ENCODE measurements at regions not wholly inside any gene's neighbourhood (a gene's known extent, or its start where the extent isn't known, plus 50 kb on each side); places are given as distances from the start of the nearest gene placed in this dataset.

DNA sequence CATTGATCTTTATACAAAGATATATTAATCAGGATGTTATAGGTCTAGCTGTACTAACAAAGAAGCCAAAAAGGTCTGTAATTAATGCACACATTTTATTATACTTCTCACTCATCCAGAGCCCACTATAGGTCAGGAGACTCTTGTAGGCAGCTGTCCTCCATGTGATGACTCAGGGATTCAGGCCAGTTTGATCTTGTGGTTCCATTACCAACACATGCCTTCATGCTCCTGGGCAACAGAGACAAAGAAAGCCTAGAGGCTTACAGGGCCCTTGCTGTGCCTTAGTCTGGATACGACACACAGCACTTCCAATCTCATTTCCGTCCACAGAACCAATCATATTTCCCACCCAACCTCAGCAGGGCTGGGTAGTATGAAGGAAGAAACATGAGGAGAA, 150.3 kb upstream of the NCAM1 start:
- H3K9me3 ChIP-seq (ENCODE audit: severe bottlenecking): no peaks in the 10 kb centered on the region
- H3K27me3 ChIP-seq (ENCODE audit: insufficient read depth, low read depth, severe bottlenecking): no peaks in the 10 kb centered on the region
- no peaks in the 10 kb centered on the region for H3K36me3 ChIP-seq
- no peak overlapping the region for H3K27ac ChIP-seq
- TF ChIP-seq, protein P1, sequence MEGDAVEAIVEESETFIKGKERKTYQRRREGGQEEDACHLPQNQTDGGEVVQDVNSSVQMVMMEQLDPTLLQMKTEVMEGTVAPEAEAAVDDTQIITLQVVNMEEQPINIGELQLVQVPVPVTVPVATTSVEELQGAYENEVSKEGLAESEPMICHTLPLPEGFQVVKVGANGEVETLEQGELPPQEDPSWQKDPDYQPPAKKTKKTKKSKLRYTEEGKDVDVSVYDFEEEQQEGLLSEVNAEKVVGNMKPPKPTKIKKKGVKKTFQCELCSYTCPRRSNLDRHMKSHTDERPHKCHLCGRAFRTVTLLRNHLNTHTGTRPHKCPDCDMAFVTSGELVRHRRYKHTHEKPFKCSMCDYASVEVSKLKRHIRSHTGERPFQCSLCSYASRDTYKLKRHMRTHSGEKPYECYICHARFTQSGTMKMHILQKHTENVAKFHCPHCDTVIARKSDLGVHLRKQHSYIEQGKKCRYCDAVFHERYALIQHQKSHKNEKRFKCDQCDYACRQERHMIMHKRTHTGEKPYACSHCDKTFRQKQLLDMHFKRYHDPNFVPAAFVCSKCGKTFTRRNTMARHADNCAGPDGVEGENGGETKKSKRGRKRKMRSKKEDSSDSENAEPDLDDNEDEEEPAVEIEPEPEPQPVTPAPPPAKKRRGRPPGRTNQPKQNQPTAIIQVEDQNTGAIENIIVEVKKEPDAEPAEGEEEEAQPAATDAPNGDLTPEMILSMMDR (IDR thresholded peaks at IDR 0.05; ENCODE audit: low read depth, low read length): no peak
- DNase-seq: no peak
- H3K4me3 ChIP-seq (ENCODE audit: low read depth, low read length): no peak overlapping the region

DNA sequence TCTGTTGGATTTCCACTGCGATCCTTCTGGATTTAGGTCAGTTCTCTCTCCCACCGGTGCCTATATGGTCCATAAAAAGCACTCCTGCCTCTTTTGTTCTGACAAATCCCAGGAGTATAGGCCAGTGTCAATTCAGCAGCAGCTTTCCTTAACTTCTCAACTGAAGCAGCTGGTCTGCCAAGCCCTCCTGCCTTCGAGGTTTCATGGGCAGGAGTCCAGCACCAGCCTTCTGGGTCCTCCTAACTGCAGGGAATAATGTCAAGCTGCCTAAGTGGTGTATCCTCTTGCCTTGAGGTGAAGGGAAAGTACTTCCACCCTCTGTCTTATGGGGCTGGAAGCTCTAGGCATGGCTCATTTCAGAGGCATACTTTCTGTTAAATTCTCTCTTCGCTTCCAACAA, 149.4 kb upstream of the NCAM1 start:
- H3K27ac ChIP-seq: no peak overlapping the region
- no peaks in the 10 kb centered on the region for H3K27me3 ChIP-seq (ENCODE audit: insufficient read depth, low read depth, severe bottlenecking)
- no peaks in the 10 kb centered on the region for H3K36me3 ChIP-seq
- no peak for DNase-seq
- no peak overlapping the region for H3K4me3 ChIP-seq (ENCODE audit: low read depth, low read length)
- TF ChIP-seq, protein P1 (IDR thresholded peaks at IDR 0.05; ENCODE audit: low read depth, low read length): no peak
- H3K9me3 ChIP-seq (ENCODE audit: severe bottlenecking): no peaks in the 10 kb centered on the region

DNA sequence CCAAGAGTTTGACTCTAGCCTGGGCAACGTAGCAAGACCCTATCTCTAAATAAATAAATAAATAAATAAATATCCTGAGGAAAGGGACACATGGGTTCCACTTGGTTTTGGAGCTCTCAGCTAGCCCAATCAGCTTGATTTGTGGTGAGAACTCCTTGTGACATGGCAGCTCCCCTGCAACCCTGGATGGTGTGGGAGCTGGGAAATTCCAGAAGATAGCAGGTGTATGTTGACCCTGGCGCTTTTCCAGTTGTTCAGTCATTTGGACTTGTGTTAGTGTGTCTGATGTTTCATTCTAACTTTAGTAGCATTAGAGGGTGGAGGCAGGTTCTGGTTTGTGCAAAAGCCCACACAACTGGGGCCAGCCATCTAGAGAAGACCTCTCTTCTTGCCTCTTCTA, 148.5 kb upstream of the NCAM1 start:
- Histone ChIP-seq H3K4me3 (ENCODE audit: low read depth, low read length) (no peak overlapping the region), H3K36me3 (no peaks in the 10 kb centered on the region), H3K9me3 (ENCODE audit: severe bottlenecking) (no peaks in the 10 kb centered on the region), H3K27me3 (ENCODE audit: insufficient read depth, low read depth, severe bottlenecking) (no peaks in the 10 kb centered on the region), H3K27ac (no peak overlapping the region)
- no peak for DNase-seq
- TF ChIP-seq, protein P1 (IDR thresholded peaks at IDR 0.05; ENCODE audit: low read depth, low read length): no peak

DNA sequence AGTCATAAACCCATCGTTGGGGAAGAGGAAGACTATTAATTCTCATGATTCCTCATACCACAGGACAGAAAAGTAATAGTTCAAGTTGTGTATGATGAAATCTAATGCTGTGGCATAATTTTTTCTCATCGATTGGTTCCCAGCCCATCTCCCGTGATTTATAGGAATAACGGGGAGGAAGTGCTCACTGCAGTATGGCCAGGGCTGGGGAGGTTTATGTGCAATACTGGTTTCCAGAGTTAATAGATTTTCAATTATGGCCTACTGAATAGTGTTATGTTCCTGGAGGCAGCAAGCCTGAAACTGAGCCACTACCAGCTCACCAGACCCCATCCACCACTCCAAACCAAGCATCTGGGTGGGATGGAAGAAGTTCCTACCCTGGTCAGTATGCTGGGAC, 147.1 kb upstream of the NCAM1 start:
- H3K27ac ChIP-seq: no peak overlapping the region
- H3K27me3 ChIP-seq (ENCODE audit: insufficient read depth, low read depth, severe bottlenecking): no peaks in the 10 kb centered on the region

DNA sequence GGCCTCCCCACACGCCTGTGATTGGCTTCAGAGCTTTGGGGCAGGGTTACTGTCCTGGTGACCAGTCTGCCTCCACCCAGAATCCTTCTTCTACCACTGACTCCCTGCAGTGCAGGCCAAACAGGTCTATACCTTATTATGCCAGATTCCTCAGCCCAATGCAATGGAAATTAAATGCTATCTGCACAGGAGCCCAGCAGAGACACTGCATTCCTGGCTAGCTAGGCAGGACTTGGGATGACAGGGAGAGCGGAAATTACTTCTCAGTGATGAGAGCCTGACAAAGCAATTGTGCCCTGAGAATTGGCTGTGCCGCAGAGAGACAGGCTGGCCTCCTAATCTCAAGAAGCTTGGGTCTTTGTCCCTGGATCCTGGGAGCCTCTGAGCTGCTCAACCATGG, 143.8 kb upstream of the NCAM1 start:
- TF ChIP-seq, protein P1 (IDR thresholded peaks at IDR 0.05; ENCODE audit: low read depth, low read length): no peak
- no peak overlapping the region for H3K4me3 ChIP-seq (ENCODE audit: low read depth, low read length)
- H3K27me3 ChIP-seq (ENCODE audit: insufficient read depth, low read depth, severe bottlenecking): no peaks in the 10 kb centered on the region
- no peaks in the 10 kb centered on the region for H3K36me3 ChIP-seq
- no peak overlapping the region for H3K27ac ChIP-seq
- no peaks in the 10 kb centered on the region for H3K9me3 ChIP-seq (ENCODE audit: severe bottlenecking)
- DNase-seq: peak; percentile 28

More for the DNA sequence above, 147.1 kb upstream of the NCAM1 start:
- Histone ChIP-seq H3K9me3 (ENCODE audit: severe bottlenecking) (no peaks in the 10 kb centered on the region), H3K36me3 (no peaks in the 10 kb centered on the region), H3K4me3 (ENCODE audit: low read depth, low read length) (no peak overlapping the region)
- TF ChIP-seq, protein P1 (IDR thresholded peaks at IDR 0.05; ENCODE audit: low read depth, low read length): no peak
- no peak for DNase-seq

DNA sequence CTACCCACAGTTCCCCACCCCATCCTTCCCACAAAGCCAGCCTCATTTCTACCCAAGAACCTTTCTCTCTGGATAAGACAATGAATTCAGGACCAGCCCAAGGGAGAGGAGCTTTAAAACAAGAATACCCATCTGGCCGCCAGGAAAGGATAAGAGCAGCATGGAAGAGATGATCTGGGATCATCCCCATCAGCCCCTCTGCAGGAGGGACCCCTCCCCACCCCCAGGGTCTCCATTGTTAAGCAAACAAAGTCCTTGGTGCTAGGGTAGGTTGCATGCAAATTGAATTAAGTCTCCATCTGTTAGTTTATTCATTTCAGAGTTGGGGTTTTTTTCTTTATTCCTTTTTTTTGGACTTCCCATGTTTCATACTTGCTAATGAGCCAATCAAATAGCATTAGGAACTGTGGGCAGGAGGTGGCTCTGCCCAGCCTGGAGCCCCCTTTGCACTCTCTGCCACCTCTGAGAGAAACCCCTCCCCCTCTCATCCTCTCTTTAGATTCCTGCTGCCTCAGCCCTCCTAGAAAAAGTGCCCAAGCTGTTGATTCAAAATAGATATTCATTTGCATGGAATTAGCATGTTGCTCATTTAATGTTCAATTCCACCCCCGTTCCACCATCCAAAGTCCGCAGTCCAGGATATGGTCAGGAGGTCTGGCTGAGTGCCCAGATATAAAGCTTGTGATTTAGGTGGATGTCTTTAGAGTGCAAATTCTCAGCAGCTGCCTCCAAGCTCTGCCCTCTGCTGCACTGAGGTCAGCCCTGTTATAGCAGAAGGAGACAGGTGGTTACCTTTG, 138.5 kb upstream of the NCAM1 start:
- DNase-seq: peak; percentile 95
- H3K4me3 ChIP-seq (ENCODE audit: low read depth, low read length): peak overlapping the region; percentile 2; the same call in 1 of the 2 replicates
- H3K27me3 ChIP-seq (ENCODE audit: insufficient read depth, low read depth, severe bottlenecking): no peaks in the 10 kb centered on the region

More for the DNA sequence above, 138.5 kb upstream of the NCAM1 start:
- peaks cover 6% of the 10 kb centered on the region for H3K9me3 ChIP-seq (ENCODE audit: severe bottlenecking)
- TF ChIP-seq, protein P1 (IDR thresholded peaks at IDR 0.05; ENCODE audit: low read depth, low read length): no peak
- peak overlapping the region; percentile 92 for H3K27ac ChIP-seq
- no peaks in the 10 kb centered on the region for H3K36me3 ChIP-seq
